ENCODE measurements at regions not wholly inside any gene's neighbourhood (a gene's known extent, or its start where the extent isn't known, plus 50 kb on each side); places are given as distances from the start of the nearest gene placed in this dataset.
"Not testable (repeated sequence)": the region's sequence is repeated elsewhere in the genome, so short reads cannot be mapped to it uniquely, and the experiment has no call there.

GRCh38 chr3:127438951-127439350 lies 151.1 kb upstream of the PRR20G start:
- CTCF ChIA-PET: interaction anchor here (0.6 to 0.7 kb wide), 2 partner anchors 51 to 150 kb away, joined by 3 to 7 read pairs; no protein-coding TSS in a partner anchor
- Mint-ChIP-seq H3K9me3 (ENCODE audit: unreplicated experiment) (no peaks in the 10 kb centered on the region), H3K27ac (ENCODE audit: unreplicated experiment) (no peak overlapping the region), H3K27me3 (ENCODE audit: insufficient read depth, unreplicated experiment) (peaks cover 13% of the 10 kb centered on the region), H3K36me3 (ENCODE audit: insufficient read depth, unreplicated experiment) (no peaks in the 10 kb centered on the region), H3K4me1 (ENCODE audit: low read depth, unreplicated experiment) (no peaks in the 10 kb centered on the region), H3K4me3 (ENCODE audit: unreplicated experiment) (no peak overlapping the region)
- H3K4me1 ChIP-seq: no peaks in the 10 kb centered on the region
- H3K9me3 ChIP-seq: no peaks in the 10 kb centered on the region
- no TSS peak for BruUV-seq (replicated peaks)
- H3K4me3 ChIP-seq (ENCODE audit: low read depth, low read length): no peak overlapping the region
- DNase-seq: no peak
- intact Hi-C loops (cut with micrococcal nuclease; ENCODE audit: unreplicated experiment): no loop called here
- TF ChIP-seq CTCF (IDR thresholded peaks at IDR 0.05; ENCODE audit: insufficient read depth in 1 of 2, low read depth in 1 of 2, low read length in 1 of 2, severe bottlenecking in 1 of 2, unreplicated experiment in 1 of 2): no peak
- no peaks in the 10 kb centered on the region for H3K36me3 ChIP-seq (ENCODE audit: control insufficient read depth, insufficient read depth, low read length)
- no peaks in the 10 kb centered on the region for H3K27me3 ChIP-seq (replicated peaks; ENCODE audit: control insufficient read depth, insufficient read depth, low read length)
- POLR2A ChIA-PET: no interaction called here

- Mint-ChIP-seq H3K27ac (ENCODE audit: unreplicated experiment) (no peak overlapping the region), H3K9me3 (ENCODE audit: unreplicated experiment) (no peaks in the 10 kb centered on the region), H3K36me3 (ENCODE audit: insufficient read depth, unreplicated experiment) (no peaks in the 10 kb centered on the region), H3K4me1 (ENCODE audit: low read depth, unreplicated experiment) (no peaks in the 10 kb centered on the region), H3K4me3 (ENCODE audit: unreplicated experiment) (no peak overlapping the region), H3K27me3 (ENCODE audit: insufficient read depth, unreplicated experiment) (peaks cover 13% of the 10 kb centered on the region)
- DNase-seq: no peak
- POLR2A ChIA-PET: no interaction called here
- Histone ChIP-seq H3K4me1 (no peaks in the 10 kb centered on the region), H3K4me3 (ENCODE audit: low read depth, low read length) (no peak overlapping the region), H3K9me3 (no peaks in the 10 kb centered on the region), H3K27me3 (replicated peaks; ENCODE audit: control insufficient read depth, insufficient read depth, low read length) (no peaks in the 10 kb centered on the region), H3K36me3 (ENCODE audit: control insufficient read depth, insufficient read depth, low read length) (no peaks in the 10 kb centered on the region)
- TF ChIP-seq CTCF (IDR thresholded peaks at IDR 0.05; ENCODE audit: insufficient read depth in 1 of 2, low read depth in 1 of 2, low read length in 1 of 2, severe bottlenecking in 1 of 2, unreplicated experiment in 1 of 2): no peak
- BruUV-seq (replicated peaks): no TSS peak
- CTCF ChIA-PET: interaction anchor here (0.6 to 0.7 kb wide), 2 partner anchors 50 to 150 kb away, joined by 3 to 7 read pairs; no protein-coding TSS in a partner anchor
- intact Hi-C loops (cut with micrococcal nuclease; ENCODE audit: unreplicated experiment): no loop called here
These were observed 150.5 kb upstream of the PRR20G start for GRCh38 chr3:127438371-127438770.

DNA sequence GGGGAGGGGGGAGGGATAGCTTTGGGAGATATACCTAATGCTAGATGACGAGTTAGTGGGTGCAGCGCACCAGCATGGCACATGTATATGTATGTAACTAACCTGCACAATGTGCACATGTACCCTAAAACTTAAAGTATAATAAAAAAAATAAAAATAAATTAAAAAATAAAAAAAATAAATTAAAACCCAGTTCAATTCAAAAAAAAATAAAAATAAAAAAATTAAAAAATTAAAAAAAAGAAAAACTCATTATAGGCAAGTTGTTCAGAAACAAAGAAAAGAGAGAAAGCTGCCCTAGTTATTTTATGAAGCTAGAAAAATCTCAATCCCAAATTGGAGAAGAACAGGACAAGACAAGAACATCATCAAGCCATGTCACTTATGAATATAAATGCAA lies 147.5 kb upstream of the PRR20G start:
- H3K9me3 ChIP-seq; POLR2A ChIA-PET; BruUV-seq (replicated peaks); H3K4me3 Mint-ChIP-seq (ENCODE audit: unreplicated experiment); intact Hi-C loops (cut with micrococcal nuclease; ENCODE audit: unreplicated experiment); H3K36me3 Mint-ChIP-seq (ENCODE audit: insufficient read depth, unreplicated experiment); H3K36me3 ChIP-seq (ENCODE audit: control insufficient read depth, insufficient read depth, low read length); CTCF ChIA-PET; H3K27me3 ChIP-seq (replicated peaks; ENCODE audit: control insufficient read depth, insufficient read depth, low read length); DNase-seq; H3K27ac Mint-ChIP-seq (ENCODE audit: unreplicated experiment); H3K4me3 ChIP-seq (ENCODE audit: low read depth, low read length); H3K9me3 Mint-ChIP-seq (ENCODE audit: unreplicated experiment); H3K4me1 Mint-ChIP-seq (ENCODE audit: low read depth, unreplicated experiment); H3K4me1 ChIP-seq: not testable (repeated sequence)
- peaks cover 27% of the 10 kb centered on the region for H3K27me3 Mint-ChIP-seq (ENCODE audit: insufficient read depth, unreplicated experiment)

DNA sequence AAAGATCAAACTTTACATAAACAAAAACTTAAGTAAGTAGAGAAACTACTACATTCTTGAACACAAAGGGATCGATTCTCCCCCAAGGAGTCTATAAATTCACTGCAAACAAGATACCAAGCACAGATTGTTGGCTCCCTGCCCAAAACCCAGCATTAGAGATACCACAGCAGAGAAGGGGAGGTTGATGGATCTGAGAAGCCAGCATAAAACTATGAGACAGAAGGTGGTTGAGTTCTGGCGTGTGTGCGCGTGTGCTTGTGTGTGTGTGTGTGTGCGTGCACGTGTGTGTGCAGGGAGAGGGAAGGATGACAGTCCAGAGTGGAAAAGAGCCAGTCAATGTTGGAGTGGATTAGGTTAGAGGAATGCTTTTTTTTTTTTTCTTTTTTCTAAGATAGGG lies 143.2 kb upstream of the PRR20G start:
- no peak for DNase-seq
- TF ChIP-seq CTCF (IDR thresholded peaks at IDR 0.05; ENCODE audit: insufficient read depth in 1 of 2, low read depth in 1 of 2, low read length in 1 of 2, severe bottlenecking in 1 of 2, unreplicated experiment in 1 of 2): no peak
- Mint-ChIP-seq H3K9me3 (ENCODE audit: unreplicated experiment) (no peaks in the 10 kb centered on the region), H3K4me3 (ENCODE audit: unreplicated experiment) (no peak overlapping the region), H3K27me3 (ENCODE audit: insufficient read depth, unreplicated experiment) (peaks cover 32% of the 10 kb centered on the region), H3K27ac (ENCODE audit: unreplicated experiment) (no peak overlapping the region), H3K4me1 (ENCODE audit: low read depth, unreplicated experiment) (no peaks in the 10 kb centered on the region), H3K36me3 (ENCODE audit: insufficient read depth, unreplicated experiment) (no peaks in the 10 kb centered on the region)
- ChIA-PET POLR2A (no interaction called here), CTCF (no interaction called here)
- Histone ChIP-seq H3K9me3 (no peaks in the 10 kb centered on the region), H3K36me3 (ENCODE audit: control insufficient read depth, insufficient read depth, low read length) (no peaks in the 10 kb centered on the region), H3K4me1 (no peaks in the 10 kb centered on the region), H3K4me3 (ENCODE audit: low read depth, low read length) (no peak overlapping the region), H3K27me3 (replicated peaks; ENCODE audit: control insufficient read depth, insufficient read depth, low read length) (no peaks in the 10 kb centered on the region; the same call in 1 of the 2 replicates)
- intact Hi-C loops (cut with micrococcal nuclease; ENCODE audit: unreplicated experiment): no loop called here
- BruUV-seq (replicated peaks): no TSS peak

All from Caco-2 (cell line).